ENCODE measurements at regions not wholly inside any gene's neighbourhood (a gene's known extent, or its start where the extent isn't known, plus 50 kb on each side); places are given as distances from the start of the nearest gene placed in this dataset.

DNA sequence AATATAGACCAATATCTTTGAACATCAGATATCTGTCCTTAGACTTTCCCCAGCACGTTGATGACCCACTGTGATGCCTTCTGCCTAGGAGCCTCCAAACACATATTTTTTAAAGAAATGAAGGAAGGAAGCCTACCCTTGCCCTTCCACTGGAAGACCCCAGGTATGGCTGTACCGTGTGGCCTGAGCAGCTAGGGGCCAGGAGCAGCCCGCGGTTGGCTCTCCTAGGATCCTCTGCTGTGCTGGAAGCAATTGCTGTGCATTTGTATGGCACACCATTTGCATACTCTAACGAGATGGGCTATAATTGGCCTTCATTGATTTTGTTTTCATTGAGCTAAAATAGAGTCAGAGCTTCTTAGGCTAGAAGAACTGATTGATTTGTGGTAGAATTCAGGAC is 128.8 kb downstream of the GPAT3 start:
- WGBS (ENCODE audit: extremely low coverage, insufficient read length, low lambda C conversion rate): no CpG with 5 or more reads among the region's 5 CpGs
- H4K8ac ChIP-seq (replicated peaks; ENCODE audit: insufficient read length, low read depth, low read length): no peak overlapping the region
- H3K27ac ChIP-seq (ENCODE audit: insufficient read length, low read depth, low read length): no peak overlapping the region
- H3K23me2 ChIP-seq (ENCODE audit: insufficient read length, low read depth, low read length, poor library complexity, severe bottlenecking): no peaks in the 10 kb centered on the region
- no peak overlapping the region for H2AFZ ChIP-seq (ENCODE audit: low read length)
- H2BK15ac ChIP-seq (ENCODE audit: low read depth, low read length): no peak overlapping the region
- no peak for TF ChIP-seq CTCF (conservative IDR thresholded peaks at IDR 0.05)
- no peaks in the 10 kb centered on the region for H4K20me1 ChIP-seq (ENCODE audit: control insufficient read depth, insufficient read depth, insufficient read length)
- H3K14ac ChIP-seq (ENCODE audit: insufficient read depth, low read length): no peak overlapping the region
- peaks cover 20 to 24% of the 10 kb centered on the region in 2 experiments for H3K4me1 Mint-ChIP-seq
- H4K91ac ChIP-seq (ENCODE audit: insufficient read length, low read depth, low read length): no peak overlapping the region
- H3K18ac ChIP-seq (ENCODE audit: insufficient read length, low read depth, low read length): no peak overlapping the region
- H3K79me1 ChIP-seq (ENCODE audit: insufficient read depth, low read depth, low read length, poor library complexity, severe bottlenecking): no peaks in the 10 kb centered on the region
- DNase-seq: no peak
- H3K27ac Mint-ChIP-seq: no peak overlapping the region
- H3K4me2 ChIP-seq (ENCODE audit: insufficient read depth, insufficient read length, low read length): no peak overlapping the region
- H3K23ac ChIP-seq (ENCODE audit: insufficient read length, low read depth, low read length): no peak overlapping the region
- H3K4me3 Mint-ChIP-seq: no peak overlapping the region
- peaks cover 0 to 1% of the 10 kb centered on the region in 2 experiments; a peak in 1 of 5 replicates for H3K9me3 Mint-ChIP-seq
- no peak overlapping the region for H3K9ac ChIP-seq (ENCODE audit: extremely low read depth, insufficient read length, low read length)
- no peak overlapping the region for H2AK5ac ChIP-seq (ENCODE audit: insufficient read length, low read length)
- no peak overlapping the region for H3K4ac ChIP-seq (ENCODE audit: low read depth, low read length)
- no peaks in the 10 kb centered on the region for H3K9me3 ChIP-seq (ENCODE audit: control insufficient read depth, low read depth, low read length)
- no peak overlapping the region for H3K56ac ChIP-seq (ENCODE audit: insufficient read length, low read depth, low read length)
- H3K27me3 Mint-ChIP-seq (ENCODE audit: low read depth): no peaks in the 10 kb centered on the region; the same call in 1 of the 2 replicates
- no peak overlapping the region for H2BK20ac ChIP-seq (ENCODE audit: low read depth, low read length, poor library complexity, severe bottlenecking)
- H3K36me3 Mint-ChIP-seq (ENCODE audit: insufficient read depth in 1 of 3, low read depth in 3 of 3): no peaks in the 10 kb centered on the region
- no peak overlapping the region for H2BK5ac ChIP-seq (ENCODE audit: insufficient read length, low read length)
- H3K4me1 ChIP-seq (ENCODE audit: insufficient read depth, low read length): peaks cover 3% of the 10 kb centered on the region; the same call in 1 of the 2 replicates
- H2BK12ac ChIP-seq (ENCODE audit: insufficient read length, low read depth, low read length): no peak overlapping the region
- H2BK120ac ChIP-seq (ENCODE audit: low read depth, low read length, poor library complexity, severe bottlenecking): no peak overlapping the region
- no peaks in the 10 kb centered on the region for H3K27me3 ChIP-seq (ENCODE audit: insufficient read depth, low read length)
- H3K79me2 ChIP-seq (ENCODE audit: insufficient read depth, low read length): no peaks in the 10 kb centered on the region
- no peak overlapping the region for H4K5ac ChIP-seq (ENCODE audit: insufficient read length, low read depth, low read length)
- no peak overlapping the region for H3T11ph ChIP-seq (ENCODE audit: low read length)
